B cell (primary cell): ENCODE measurements at regions not wholly inside any gene's neighbourhood (a gene's known extent, or its start where the extent isn't known, plus 50 kb on each side); places are given as distances from the start of the nearest gene placed in this dataset.

Source experiments
- CTCF ChIP-seq: fragments of 200-600 bp; IDR thresholded peaks from one replicate; pipeline ENCODE4 v1.8.0; 2022; ENCODE audit warnings: antibody characterized with exemption, mild to moderate bottlenecking
- EZH2 ChIP-seq: IDR thresholded peaks from 2 replicates; pipeline ENCODE4 v1.6.1; 2012; ENCODE audit warnings: borderline replicate concordance, low read depth, mild to moderate bottlenecking, moderate library complexity, low read length; ENCODE audit not compliant: insufficient read depth, poor library complexity, severe bottlenecking

- TF ChIP-seq CTCF (no peak), EZH2 (no peak)
These were observed 382.0 kb upstream of the ANO3 start for GRCh38 chr11:25949918-25950317.
